ENCODE measurements at regions not wholly inside any gene's neighbourhood (a gene's known extent, or its start where the extent isn't known, plus 50 kb on each side); places are given as distances from the start of the nearest gene placed in this dataset.

- no peak overlapping the region for H3K27ac ChIP-seq (ENCODE audit: insufficient read length, low read depth, low read length)
These were observed 109.4 kb upstream of the CCN2 start for GRCh38 chr6:132060591-132060990.

More at GRCh38 chr6:132060591-132060990, 109.4 kb upstream of the CCN2 start:
- Histone ChIP-seq H3K4me1 (ENCODE audit: insufficient read depth, low read length) (no peaks in the 10 kb centered on the region; the same call in 1 of the 2 replicates), H2BK15ac (ENCODE audit: low read depth, low read length) (no peak overlapping the region), H3K23me2 (ENCODE audit: insufficient read length, low read depth, low read length, poor library complexity, severe bottlenecking) (no peaks in the 10 kb centered on the region), H3K27me3 (ENCODE audit: insufficient read depth, low read length) (no peaks in the 10 kb centered on the region; the same call in 1 of the 2 replicates), H3K4me2 (ENCODE audit: insufficient read depth, insufficient read length, low read length) (no peak overlapping the region), H2BK12ac (ENCODE audit: insufficient read length, low read depth, low read length) (no peak overlapping the region), H3K14ac (ENCODE audit: insufficient read depth, low read length) (no peak overlapping the region), H3K23ac (ENCODE audit: insufficient read length, low read depth, low read length) (no peak overlapping the region), H3K79me2 (ENCODE audit: insufficient read depth, low read length) (no peaks in the 10 kb centered on the region), H2BK20ac (ENCODE audit: low read depth, low read length, poor library complexity, severe bottlenecking) (no peak overlapping the region), H3K9ac (ENCODE audit: extremely low read depth, insufficient read length, low read length) (no peak overlapping the region), H3K56ac (ENCODE audit: insufficient read length, low read depth, low read length) (no peak overlapping the region), H4K20me1 (ENCODE audit: control insufficient read depth, insufficient read depth, insufficient read length) (no peaks in the 10 kb centered on the region), H3K18ac (ENCODE audit: insufficient read length, low read depth, low read length) (no peak overlapping the region), H3K79me1 (ENCODE audit: insufficient read depth, low read depth, low read length, poor library complexity, severe bottlenecking) (no peaks in the 10 kb centered on the region), H2AK5ac (ENCODE audit: insufficient read length, low read length) (no peak overlapping the region), H4K8ac (replicated peaks; ENCODE audit: insufficient read length, low read depth, low read length) (no peak overlapping the region), H4K5ac (ENCODE audit: insufficient read length, low read depth, low read length) (no peak overlapping the region), H3K4ac (ENCODE audit: low read depth, low read length) (no peak overlapping the region), H3K9me3 (ENCODE audit: control insufficient read depth, low read depth, low read length) (no peaks in the 10 kb centered on the region), H4K91ac (ENCODE audit: insufficient read length, low read depth, low read length) (no peak overlapping the region), H2AFZ (ENCODE audit: low read length) (no peak overlapping the region), H3T11ph (ENCODE audit: low read length) (no peak overlapping the region), H2BK120ac (ENCODE audit: low read depth, low read length, poor library complexity, severe bottlenecking) (no peak overlapping the region), H2BK5ac (ENCODE audit: insufficient read length, low read length) (no peak overlapping the region)
- H3K27ac Mint-ChIP-seq = no peak overlapping the region
- WGBS (ENCODE audit: extremely low coverage, insufficient read length, low lambda C conversion rate) = no CpG with 5 or more reads among the region's 4 CpGs
- H3K9me3 Mint-ChIP-seq = peaks cover 0 to 7% of the 10 kb centered on the region in 2 experiments; a peak in 1 of 5 replicates
- H3K36me3 Mint-ChIP-seq (ENCODE audit: insufficient read depth in 1 of 3, low read depth in 3 of 3) = peaks cover 0 to 5% (median 0%) of the 10 kb centered on the region in 3 experiments; a peak in 1 of 7 replicates
- H3K27me3 Mint-ChIP-seq (ENCODE audit: low read depth) = no peaks in the 10 kb centered on the region
- DNase-seq = no peak
- no peak overlapping the region for H3K4me3 Mint-ChIP-seq
- TF ChIP-seq CTCF (conservative IDR thresholded peaks at IDR 0.05) = no peak
- peaks cover 0 to 9% of the 10 kb centered on the region in 2 experiments; a peak in 2 of 4 replicates for H3K4me1 Mint-ChIP-seq
